ENCODE measurements at regions not wholly inside any gene's neighbourhood (a gene's known extent, or its start where the extent isn't known, plus 50 kb on each side); places are given as distances from the start of the nearest gene placed in this dataset.
"Not testable (repeated sequence)": the region's sequence is repeated elsewhere in the genome, so short reads cannot be mapped to it uniquely, and the experiment has no call there.

GRCh38 chr4:15327311-15328298, 100.2 kb upstream of the C1QTNF7 start:
- no peak for DNase-seq (ENCODE audit: low read depth)
- no peak for TF ChIP-seq CTCF (IDR thresholded peaks at IDR 0.05; ENCODE audit: control insufficient read depth, extremely low read depth, insufficient read depth)
- H3K4me3 ChIP-seq (ENCODE audit: low read depth, low read length) = no peak overlapping the region

- DNase-seq (ENCODE audit: low read depth) = no peak
- H3K4me3 ChIP-seq (ENCODE audit: low read depth, low read length) = no peak overlapping the region
- TF ChIP-seq CTCF (IDR thresholded peaks at IDR 0.05; ENCODE audit: control insufficient read depth, extremely low read depth, insufficient read depth) = no peak
These were observed 95.9 kb upstream of the C1QTNF7 start for GRCh38 chr4:15331930-15332329.

GRCh38 chr4:15332377-15332776, 95.5 kb upstream of the C1QTNF7 start:
- no peak for TF ChIP-seq CTCF (IDR thresholded peaks at IDR 0.05; ENCODE audit: control insufficient read depth, extremely low read depth, insufficient read depth)
- no peak for DNase-seq (ENCODE audit: low read depth)
- no peak overlapping the region for H3K4me3 ChIP-seq (ENCODE audit: low read depth, low read length)

- DNase-seq (ENCODE audit: low read depth) = no peak
- no peak overlapping the region for H3K4me3 ChIP-seq (ENCODE audit: low read depth, low read length)
- no peak for TF ChIP-seq CTCF (IDR thresholded peaks at IDR 0.05; ENCODE audit: control insufficient read depth, extremely low read depth, insufficient read depth)
These were observed 93.9 kb upstream of the C1QTNF7 start for GRCh38 chr4:15333692-15334633.

GRCh38 chr4:15336410-15337167, 91.2 kb upstream of the C1QTNF7 start:
- no peak overlapping the region for H3K4me3 ChIP-seq (ENCODE audit: low read depth, low read length)
- TF ChIP-seq CTCF (IDR thresholded peaks at IDR 0.05; ENCODE audit: control insufficient read depth, extremely low read depth, insufficient read depth) = no peak
- DNase-seq (ENCODE audit: low read depth) = no peak

GRCh38 chr4:15337168-15337657, 90.6 kb upstream of the C1QTNF7 start:
- H3K4me3 ChIP-seq (ENCODE audit: low read depth, low read length) = not testable (repeated sequence)

More at GRCh38 chr4:15337168-15337657, 90.6 kb upstream of the C1QTNF7 start:
- DNase-seq (ENCODE audit: low read depth) = not testable (repeated sequence)
